Liver (tissue), 8 donors: ENCODE measurements at regions not wholly inside any gene's neighbourhood (a gene's known extent, or its start where the extent isn't known, plus 50 kb on each side); places are given as distances from the start of the nearest gene placed in this dataset.

ENCODE experiments used
- DNase-seq: peaks from one replicate; pipeline ENCODE4 v3.0.0-alpha.2; 2017; ENCODE audit warnings: low spot score
- H3K27ac ChIP-seq, 2 donors: one replicate each; pipeline ENCODE4 v1.7.0; 2013; ENCODE audit warnings: inconsistent platforms in 2 of 2, low read length in 2 of 2, control low read depth in 1 of 2, low read depth in 1 of 2, mild to moderate bottlenecking in 1 of 2
- H3K27me3 ChIP-seq, 4 donors: one replicate each; pipeline versions ENCODE4 v1.6.1 to v1.7.0; 2013; ENCODE audit warnings: low read length in 3 of 4, inconsistent platforms in 1 of 4, mild to moderate bottlenecking in 1 of 4, moderate library complexity in 1 of 4; ENCODE audit not compliant: control insufficient read depth in 4 of 4, insufficient read depth in 4 of 4
- H3K36me3 ChIP-seq, 4 donors: one replicate each; pipeline versions ENCODE4 v1.6.1 to v1.7.0; 2013; ENCODE audit warnings: low read length in 3 of 4, mild to moderate bottlenecking in 3 of 4, low read depth in 1 of 4, moderate library complexity in 1 of 4; ENCODE audit not compliant: control insufficient read depth in 4 of 4, insufficient read depth in 3 of 4
- H3K4me1 ChIP-seq, 4 donors: one replicate each; pipeline versions ENCODE4 v1.6.1 to v1.7.0; 2013; ENCODE audit warnings: low read length in 3 of 4, mild to moderate bottlenecking in 3 of 4, moderate library complexity in 1 of 4; ENCODE audit not compliant: control insufficient read depth in 4 of 4, insufficient read depth in 4 of 4
- H3K4me3 ChIP-seq, 3 donors: one replicate each; pipeline versions ENCODE4 v1.6.1 to v1.7.0; 2013; ENCODE audit warnings: low read length in 3 of 3, control low read depth in 1 of 3, low read depth in 1 of 3, mild to moderate bottlenecking in 1 of 3
- H3K9ac ChIP-seq, 2 donors: one replicate each; pipeline ENCODE4 v1.7.0; 2013; ENCODE audit warnings: low read length in 2 of 2, mild to moderate bottlenecking in 2 of 2, moderate library complexity in 2 of 2, control low read depth in 1 of 2, low read depth in 1 of 2
- H3K9me3 ChIP-seq, 4 donors: one replicate each; pipeline versions ENCODE4 v1.6.1 to v1.7.0; 2013; ENCODE audit warnings: low read length in 3 of 4; ENCODE audit not compliant: control insufficient read depth in 4 of 4
- ATF3 ChIP-seq: IDR thresholded peaks from 2 replicates; pipeline ENCODE4 v1.6.1; 2016; ENCODE audit warnings: antibody characterized with exemption
- CTCF ChIP-seq: fragments of 150-350 bp; IDR thresholded peaks from 2 replicates; pipeline ENCODE4 v1.5.1; 2017; ENCODE audit warnings: improper control_type of control experiment, low read depth, low read length; ENCODE audit not compliant: missing input control
- EGR1 ChIP-seq, 2 donors: IDR thresholded peaks; 2 replicates each; pipeline ENCODE4 v1.6.1; 2016 to 2018; ENCODE audit warnings: antibody characterized with exemption in 2 of 2, low read depth in 2 of 2
- FOXA1 ChIP-seq: IDR thresholded peaks from 2 replicates; pipeline ENCODE4 v1.6.1; 2016; ENCODE audit warnings: antibody characterized with exemption
- GABPA ChIP-seq, 2 donors: IDR thresholded peaks in 1 of 2; conservative IDR thresholded peaks in 1 of 2; 2 replicates each; pipeline ENCODE4 v1.6.1; 2016; ENCODE audit warnings: antibody characterized with exemption in 2 of 2, mild to moderate bottlenecking in 1 of 2, moderate library complexity in 1 of 2
- HNF4A ChIP-seq, 2 donors: conservative IDR thresholded peaks; 2 replicates each; pipeline ENCODE4 v1.6.1; 2016; ENCODE audit warnings: antibody characterized with exemption in 2 of 2, mild to moderate bottlenecking in 2 of 2
- HNF4G ChIP-seq: IDR thresholded peaks from 2 replicates; pipeline ENCODE4 v1.6.1; 2016; ENCODE audit warnings: antibody characterized with exemption
- JUND ChIP-seq, 2 donors: IDR thresholded peaks; 2 replicates each; pipeline ENCODE4 v1.6.1; 2016; ENCODE audit warnings: antibody characterized with exemption in 2 of 2
- MAX ChIP-seq: IDR thresholded peaks from 2 replicates; pipeline ENCODE4 v1.6.1; 2016; ENCODE audit warnings: antibody characterized with exemption
- NR2F2 ChIP-seq: IDR thresholded peaks from 2 replicates; pipeline ENCODE4 v1.6.1; 2016; ENCODE audit warnings: antibody characterized with exemption
- RAD21 ChIP-seq, 2 donors: IDR thresholded peaks; 2 replicates each; pipeline ENCODE4 v1.6.1; 2016; ENCODE audit warnings: antibody characterized with exemption in 2 of 2, mild to moderate bottlenecking in 2 of 2
- REST ChIP-seq: IDR thresholded peaks from 2 replicates; pipeline ENCODE4 v1.6.1; 2016; ENCODE audit warnings: antibody characterized with exemption, mild to moderate bottlenecking
- RXRA ChIP-seq, 2 donors: IDR thresholded peaks; 2 replicates each; pipeline ENCODE4 v1.6.1; 2017 to 2018; ENCODE audit warnings: antibody characterized with exemption in 2 of 2, mild to moderate bottlenecking in 1 of 2
- SP1 ChIP-seq: IDR thresholded peaks from 2 replicates; pipeline ENCODE4 v1.6.1; 2018; ENCODE audit warnings: antibody characterized with exemption, mild to moderate bottlenecking
- TAF1 ChIP-seq: conservative IDR thresholded peaks from 2 replicates; pipeline ENCODE4 v1.6.1; 2016; ENCODE audit warnings: antibody characterized with exemption, mild to moderate bottlenecking
- YY1 ChIP-seq: IDR thresholded peaks from 2 replicates; pipeline ENCODE4 v1.6.1; 2016; ENCODE audit warnings: antibody characterized with exemption, mild to moderate bottlenecking
- ZBTB33 ChIP-seq: IDR thresholded peaks from 2 replicates; pipeline ENCODE4 v1.6.1; 2016; ENCODE audit warnings: antibody characterized with exemption
- WGBS: extraction: QIAGEN DNeasy Blood & Tissue Kit; methylation state at CpG from one replicate; pipeline ENCODE4 v1.1.7; 2013; 5-methylcytosine and 5-hydroxymethylcytosine counted together
- donor health status: healthy.
- donor health status: healthy.
- donor health status: healthy.
- donor health status: healthy.
- donor health status: healthy.

GRCh38 chr6:158913580-158913979 is 86.4 kb downstream of the RSPH3 start:
- WGBS: 94% methylated on average over 9 of the region's 9 CpGs
- DNase-seq: no peak
- Histone ChIP-seq H3K27ac (no peak overlapping the region), H3K9ac (no peak overlapping the region), H3K36me3 (no peaks in the 10 kb centered on the region), H3K27me3 (no peaks in the 10 kb centered on the region), H3K4me1 (no peaks in the 10 kb centered on the region), H3K9me3 (no peaks in the 10 kb centered on the region), H3K4me3 (no peak overlapping the region)
- TF ChIP-seq RAD21 (IDR thresholded peaks at IDR 0.05): no peak
- TF ChIP-seq GABPA (IDR thresholded peaks at IDR 0.05 in 1 of 2, conservative IDR thresholded peaks at IDR 0.05 in 1 of 2): no peak
- TF ChIP-seq MAX: no peak
- no peak for TF ChIP-seq NR2F2
- TF ChIP-seq EGR1 (IDR thresholded peaks at IDR 0.05; ENCODE audit: low read depth in 2 of 2): no peak
- TF ChIP-seq HNF4G: no peak
- no peak for TF ChIP-seq SP1
- TF ChIP-seq ZBTB33: no peak
- TF ChIP-seq CTCF: no peak
- no peak for TF ChIP-seq FOXA1
- no peak for TF ChIP-seq TAF1
- no peak for TF ChIP-seq HNF4A (conservative IDR thresholded peaks at IDR 0.05)
- TF ChIP-seq REST: no peak
- TF ChIP-seq ATF3: no peak
- TF ChIP-seq JUND (IDR thresholded peaks at IDR 0.05): no peak
- TF ChIP-seq RXRA (IDR thresholded peaks at IDR 0.05): no peak
- TF ChIP-seq YY1: no peak

GRCh38 chr6:158912655-158913054 is 87.3 kb downstream of the RSPH3 start:
- Histone ChIP-seq H3K36me3 (no peaks in the 10 kb centered on the region), H3K4me1 (no peaks in the 10 kb centered on the region)
- WGBS: 89% methylated on average over 2 of the region's 2 CpGs

More at GRCh38 chr6:158912655-158913054, 87.3 kb downstream of the RSPH3 start:
- no peak for TF ChIP-seq ATF3
- no peak for TF ChIP-seq RAD21 (IDR thresholded peaks at IDR 0.05)
- no peak for TF ChIP-seq NR2F2
- H3K27ac ChIP-seq: no peak overlapping the region
- H3K9me3 ChIP-seq: no peaks in the 10 kb centered on the region
- H3K9ac ChIP-seq: no peak overlapping the region
- DNase-seq: no peak
- H3K27me3 ChIP-seq: no peaks in the 10 kb centered on the region
- H3K4me3 ChIP-seq: no peak overlapping the region
